ENCODE measurements at regions not wholly inside any gene's neighbourhood (a gene's known extent, or its start where the extent isn't known, plus 50 kb on each side); places are given as distances from the start of the nearest gene placed in this dataset.

DNA sequence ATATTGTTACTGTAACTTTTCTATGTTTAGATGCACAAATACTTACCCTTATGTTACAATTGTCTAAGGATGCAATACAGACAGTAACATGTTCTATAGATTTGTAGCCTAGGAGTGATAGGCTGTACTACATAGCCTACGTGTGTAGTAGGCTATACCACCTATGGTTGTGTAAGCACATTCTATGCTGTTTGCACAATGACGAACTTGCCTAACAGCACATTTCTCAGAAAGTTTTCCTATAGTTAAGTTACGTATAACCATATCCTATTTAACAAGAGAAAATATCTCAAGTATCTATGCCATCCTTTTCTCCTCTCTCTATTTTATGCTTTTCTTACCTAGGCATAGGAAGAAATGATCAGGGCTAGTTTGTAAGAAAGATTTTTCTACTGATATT is 710.8 kb upstream of the HTR2C start:
- TF ChIP-seq, protein P1, sequence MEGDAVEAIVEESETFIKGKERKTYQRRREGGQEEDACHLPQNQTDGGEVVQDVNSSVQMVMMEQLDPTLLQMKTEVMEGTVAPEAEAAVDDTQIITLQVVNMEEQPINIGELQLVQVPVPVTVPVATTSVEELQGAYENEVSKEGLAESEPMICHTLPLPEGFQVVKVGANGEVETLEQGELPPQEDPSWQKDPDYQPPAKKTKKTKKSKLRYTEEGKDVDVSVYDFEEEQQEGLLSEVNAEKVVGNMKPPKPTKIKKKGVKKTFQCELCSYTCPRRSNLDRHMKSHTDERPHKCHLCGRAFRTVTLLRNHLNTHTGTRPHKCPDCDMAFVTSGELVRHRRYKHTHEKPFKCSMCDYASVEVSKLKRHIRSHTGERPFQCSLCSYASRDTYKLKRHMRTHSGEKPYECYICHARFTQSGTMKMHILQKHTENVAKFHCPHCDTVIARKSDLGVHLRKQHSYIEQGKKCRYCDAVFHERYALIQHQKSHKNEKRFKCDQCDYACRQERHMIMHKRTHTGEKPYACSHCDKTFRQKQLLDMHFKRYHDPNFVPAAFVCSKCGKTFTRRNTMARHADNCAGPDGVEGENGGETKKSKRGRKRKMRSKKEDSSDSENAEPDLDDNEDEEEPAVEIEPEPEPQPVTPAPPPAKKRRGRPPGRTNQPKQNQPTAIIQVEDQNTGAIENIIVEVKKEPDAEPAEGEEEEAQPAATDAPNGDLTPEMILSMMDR (conservative IDR thresholded peaks at IDR 0.05; ENCODE audit: low read depth, low read length): no peak
- TF ChIP-seq EZH2 (IDR thresholded peaks at IDR 0.05; ENCODE audit: low read length, unreplicated experiment) (no peak), EZH2phosphoT487 (IDR thresholded peaks at IDR 0.05; ENCODE audit: borderline replicate concordance, low read length) (no peak)
